NCI-H524 treated with DMSO at 0.1 percent for 48 hours (cell line): ENCODE measurements at regions not wholly inside any gene's neighbourhood (a gene's known extent, or its start where the extent isn't known, plus 50 kb on each side); places are given as distances from the start of the nearest gene placed in this dataset.
"Not testable (repeated sequence)": the region's sequence is repeated elsewhere in the genome, so short reads cannot be mapped to it uniquely, and the experiment has no call there.

Source experiments
- DNase-seq: peaks from one replicate; lab custom pipeline; 2025; lab: John Stamatoyannopoulos, UW

DNA sequence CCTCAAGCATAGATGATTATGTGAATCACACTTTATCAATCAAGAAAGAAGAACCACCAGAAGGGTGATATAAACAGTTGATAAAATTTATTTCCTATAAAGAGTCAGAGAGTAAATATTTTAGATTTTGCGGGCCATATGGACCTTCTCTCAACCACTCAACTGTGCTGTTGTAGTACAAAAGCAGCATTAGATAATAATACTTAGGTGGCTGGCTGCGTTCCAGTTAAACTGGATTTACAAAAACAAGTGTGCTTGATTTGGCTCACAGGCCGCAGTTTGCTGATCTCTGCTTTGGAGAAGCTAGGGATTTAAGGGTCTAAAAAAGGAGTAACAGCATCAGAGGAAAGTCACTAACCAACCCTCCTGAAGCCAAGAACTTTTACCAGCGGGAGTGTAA lies 1406.0 kb downstream of the KCNT2 start:
- peak; percentile 53 for DNase-seq

DNA sequence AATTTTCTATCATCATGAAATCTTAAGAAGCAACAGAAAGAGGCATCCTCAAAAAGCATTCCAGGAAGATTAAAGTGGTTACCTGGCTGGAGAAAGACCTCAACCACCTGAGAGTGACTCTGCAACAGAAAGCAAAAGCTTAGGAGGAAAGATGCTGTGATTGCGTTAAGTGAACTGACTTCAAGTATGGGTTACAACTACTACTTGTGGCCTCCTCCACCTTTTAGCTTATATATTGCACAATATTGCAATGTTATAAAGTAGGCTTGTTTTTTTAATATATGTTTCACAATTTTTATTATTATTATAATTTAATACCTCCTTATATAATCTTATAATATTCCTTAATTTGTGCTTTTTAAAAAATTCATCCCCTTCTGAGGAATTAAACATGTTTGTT lies 1407.5 kb downstream of the KCNT2 start:
- no peak for DNase-seq

DNA sequence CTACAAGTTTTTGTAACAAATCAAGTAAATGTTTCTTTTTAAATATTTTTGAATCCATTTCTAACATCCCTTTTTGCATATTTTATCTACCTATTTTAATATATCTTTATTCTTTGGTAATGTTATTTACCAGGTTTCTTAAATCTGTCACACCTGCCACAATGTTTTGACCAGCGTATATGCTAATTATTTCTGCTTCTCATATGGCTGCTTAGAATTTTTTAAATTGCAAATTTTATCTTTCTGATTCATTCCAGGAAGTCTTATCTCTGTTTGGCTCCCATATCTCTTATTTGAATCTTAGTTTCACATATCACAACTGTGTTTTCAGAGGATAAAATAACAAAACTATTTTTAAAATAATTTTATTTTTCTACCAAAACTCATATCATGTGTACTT lies 1411.1 kb downstream of the KCNT2 start:
- DNase-seq: no peak

- DNase-seq: no peak
These were observed 1412.7 kb downstream of the KCNT2 start for GRCh38 chr1:195195423-195196057.

DNA sequence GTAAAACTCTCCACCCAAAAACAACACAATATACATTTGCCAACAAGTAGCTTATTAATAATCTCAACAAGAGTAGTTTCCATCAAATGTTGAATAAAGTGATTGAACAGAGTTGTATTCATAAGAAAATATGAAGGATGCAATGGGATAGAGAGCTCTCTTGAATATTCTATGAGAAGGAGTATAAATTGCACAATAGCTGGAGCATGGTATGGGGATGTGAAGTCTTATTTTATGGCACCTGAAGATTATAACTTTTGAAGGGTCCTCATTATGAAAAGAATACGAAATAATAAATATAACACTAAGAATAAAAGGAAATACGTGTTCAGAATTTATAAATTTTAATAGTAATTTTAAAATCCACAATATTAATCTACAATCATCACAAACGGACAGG lies 1415.1 kb downstream of the KCNT2 start:
- DNase-seq: no peak

DNA sequence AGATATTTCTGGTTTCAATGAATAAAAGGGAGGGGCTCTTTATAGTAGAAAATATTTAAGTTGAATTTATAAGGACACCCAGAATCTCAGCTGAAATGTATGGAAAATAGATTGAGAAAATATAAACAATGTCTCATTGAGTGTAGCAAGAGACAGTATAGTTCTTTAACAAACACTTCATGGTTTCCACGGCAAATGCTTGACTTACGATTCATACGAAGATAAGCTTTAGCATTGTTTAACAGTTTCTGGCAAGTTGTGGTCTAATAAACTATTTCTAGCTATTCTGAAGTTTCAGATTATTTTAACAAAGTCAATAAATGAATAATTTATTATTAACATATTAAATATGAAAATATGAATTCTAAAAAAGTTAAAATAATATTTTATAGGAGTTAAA lies 1419.4 kb downstream of the KCNT2 start:
- no peak for DNase-seq

DNA sequence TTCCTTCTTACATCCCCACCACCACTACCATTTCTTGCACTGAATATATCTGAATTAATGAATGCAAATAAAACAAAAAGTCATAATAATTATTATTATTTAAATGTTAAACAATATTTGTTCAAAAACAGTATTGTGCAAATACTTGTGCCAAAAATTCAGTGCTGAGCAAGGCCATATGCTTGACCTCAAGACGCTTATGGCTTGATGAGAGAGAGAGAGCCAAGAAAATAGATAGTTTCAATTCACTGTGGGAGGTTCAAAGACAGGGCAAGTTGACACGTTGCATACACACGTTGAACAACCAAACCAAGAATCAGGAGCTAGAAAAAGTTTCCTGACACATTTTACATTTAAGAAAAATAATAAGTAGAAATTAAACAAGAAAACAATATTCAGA lies 1421.7 kb downstream of the KCNT2 start:
- DNase-seq: no peak

DNA sequence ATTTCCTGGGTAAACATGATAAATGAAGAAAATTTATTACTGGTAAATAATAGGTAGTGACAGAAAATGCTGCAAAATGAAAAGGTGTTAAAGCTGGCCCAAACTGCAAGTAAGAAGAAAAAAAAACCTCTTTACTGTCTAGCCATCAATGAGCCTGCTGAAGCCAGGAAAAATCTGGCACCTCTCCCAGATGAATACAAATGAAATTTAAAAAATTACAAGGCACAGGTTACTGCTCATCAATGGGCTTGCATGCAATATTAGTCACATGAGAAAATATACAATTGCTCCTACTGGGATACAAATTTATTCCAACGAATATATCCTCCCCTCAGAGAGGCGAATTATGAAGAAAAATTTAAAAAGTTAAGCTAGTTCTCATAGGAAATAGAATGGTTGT lies 1422.5 kb downstream of the KCNT2 start:
- no peak for DNase-seq

DNA sequence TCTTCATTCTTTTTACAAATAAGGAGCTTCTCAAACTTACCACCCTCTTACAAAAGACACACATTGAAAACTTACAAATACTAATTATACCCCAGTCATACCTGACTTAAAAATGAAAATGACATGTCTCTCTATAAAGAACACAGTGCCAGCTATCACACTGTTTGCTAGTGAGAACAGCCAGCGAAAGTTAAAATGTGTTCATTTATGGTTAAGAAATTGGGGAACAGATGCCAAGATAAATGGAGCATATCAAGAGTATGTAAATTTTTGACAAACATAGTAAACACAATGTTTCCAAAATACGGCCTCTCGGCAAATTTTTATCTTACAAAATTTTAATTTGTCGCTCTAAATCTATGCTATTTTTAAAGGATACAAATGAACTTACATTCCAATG lies 1422.9 kb downstream of the KCNT2 start:
- no peak for DNase-seq

GRCh38 chr1:195173753-195174152 lies 1434.5 kb downstream of the KCNT2 start:
- DNase-seq: no peak

DNA sequence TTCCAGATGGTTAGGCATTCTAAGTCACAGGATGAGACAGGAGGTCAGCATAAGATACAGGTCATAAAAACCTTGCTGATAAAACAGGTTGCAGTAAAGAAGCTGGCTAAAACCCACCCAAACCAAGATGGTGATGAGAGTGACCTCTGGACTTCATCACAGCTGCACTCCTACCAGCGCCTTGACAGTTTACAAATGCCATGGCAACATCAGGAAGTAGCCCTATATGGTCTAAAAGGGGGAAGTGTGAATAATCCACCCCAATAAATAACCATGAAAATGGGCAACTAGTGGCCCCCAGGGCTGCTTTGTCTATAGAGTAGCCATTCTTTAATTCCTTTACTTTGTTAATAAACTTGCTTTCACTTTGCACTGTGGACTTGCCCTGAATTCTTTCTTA lies 1448.4 kb downstream of the KCNT2 start:
- not testable (repeated sequence) for DNase-seq

DNA sequence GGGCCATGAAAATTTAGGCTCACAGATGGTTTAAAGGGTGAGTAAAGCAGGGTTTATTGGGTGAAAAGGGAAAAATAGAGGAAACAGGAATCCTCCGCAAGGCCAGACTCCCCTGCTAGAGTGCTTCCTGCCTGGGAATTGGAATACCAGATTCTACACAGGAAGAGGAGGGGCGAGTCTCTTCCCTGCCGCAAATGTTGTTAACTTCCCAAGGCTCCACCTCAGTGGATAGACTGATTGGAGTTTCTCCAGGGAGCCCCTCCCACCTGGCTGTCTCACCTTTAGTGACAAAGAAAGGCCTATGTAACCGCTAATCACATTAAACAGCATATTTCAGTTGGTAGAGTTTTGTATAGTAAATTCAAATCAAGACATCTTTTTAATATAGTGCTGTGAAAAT lies 1450.1 kb downstream of the KCNT2 start:
- no peak for DNase-seq

DNA sequence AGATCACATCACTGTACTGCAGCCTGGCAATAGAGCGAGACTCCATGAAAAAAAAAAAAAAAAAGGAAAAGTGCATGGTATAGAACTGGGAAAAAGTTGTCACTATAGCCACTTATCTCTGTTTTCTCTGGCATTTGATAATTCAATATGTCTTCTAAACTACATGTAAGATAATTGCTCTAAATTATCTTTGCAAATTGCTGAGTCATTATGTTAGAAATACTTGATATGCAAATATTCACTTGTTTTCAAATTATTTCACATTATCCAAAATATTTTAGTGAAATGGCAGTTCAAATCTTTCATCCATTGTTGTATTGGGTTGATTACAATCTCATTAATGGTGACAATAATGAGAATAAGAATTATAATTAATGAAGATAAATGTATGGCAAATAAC lies 1455.1 kb downstream of the KCNT2 start:
- no peak for DNase-seq

DNA sequence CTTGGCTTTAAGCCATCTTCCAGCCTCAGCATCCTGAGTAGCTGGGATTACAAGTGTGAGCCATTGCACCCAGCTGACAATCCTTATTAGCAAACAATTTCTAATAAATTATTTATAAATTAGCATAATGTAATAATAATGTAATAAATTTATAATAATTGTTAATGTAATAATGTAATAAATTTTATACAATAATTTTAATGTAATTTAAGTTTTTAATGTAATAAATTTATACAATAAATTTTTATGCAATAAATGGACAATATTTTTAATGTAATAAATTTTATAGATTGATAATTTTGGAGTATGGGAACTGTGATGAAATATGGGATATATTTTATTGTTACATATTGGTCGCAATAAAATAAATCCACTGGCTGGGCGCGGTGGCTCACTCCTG lies 1457.5 kb downstream of the KCNT2 start:
- no peak for DNase-seq

DNA sequence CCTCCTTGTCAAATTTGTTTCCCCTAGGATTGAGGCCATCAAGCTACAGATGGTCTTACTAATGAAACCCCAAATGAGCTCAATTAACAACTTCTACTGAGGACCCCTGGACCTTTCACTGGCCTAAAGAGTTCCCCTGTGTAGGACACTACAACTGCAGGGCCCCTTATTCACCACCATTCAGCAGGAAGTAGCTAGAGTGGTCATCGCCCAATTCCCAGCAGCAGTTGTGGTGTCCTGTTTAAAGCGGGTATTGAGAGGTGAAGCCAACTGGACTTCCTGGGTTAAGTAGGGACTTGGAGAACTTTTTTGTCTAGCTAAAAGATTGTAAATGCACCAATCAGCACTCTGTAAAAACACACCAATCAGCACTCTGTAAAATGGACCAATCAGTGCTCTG lies 1466.9 kb downstream of the KCNT2 start:
- DNase-seq: no peak

- no peak for DNase-seq
These were observed 1477.6 kb downstream of the KCNT2 start for GRCh38 chr1:195130598-195130997.

- DNase-seq: no peak
These were observed 1485.7 kb downstream of the KCNT2 start for GRCh38 chr1:195122497-195122896.

DNA sequence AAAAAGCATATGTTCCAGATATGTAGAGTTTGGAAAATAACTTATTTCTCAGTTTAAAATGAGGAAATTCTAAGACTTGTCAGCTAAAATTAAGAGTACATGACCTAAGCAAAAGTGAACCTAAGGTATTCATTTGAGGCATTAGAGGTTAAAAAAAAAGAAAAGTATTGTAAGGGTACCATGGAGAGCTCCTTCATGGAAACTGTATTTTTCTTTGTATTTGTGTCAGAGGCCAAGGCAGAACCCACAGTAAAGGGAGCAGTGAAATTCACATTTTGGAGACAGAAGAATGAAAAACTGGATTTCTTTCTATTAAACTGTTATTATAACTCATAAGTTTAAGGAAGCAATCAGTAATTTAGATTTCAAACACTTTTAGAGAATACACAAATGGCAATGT lies 1494.8 kb downstream of the KCNT2 start:
- no peak for DNase-seq

DNA sequence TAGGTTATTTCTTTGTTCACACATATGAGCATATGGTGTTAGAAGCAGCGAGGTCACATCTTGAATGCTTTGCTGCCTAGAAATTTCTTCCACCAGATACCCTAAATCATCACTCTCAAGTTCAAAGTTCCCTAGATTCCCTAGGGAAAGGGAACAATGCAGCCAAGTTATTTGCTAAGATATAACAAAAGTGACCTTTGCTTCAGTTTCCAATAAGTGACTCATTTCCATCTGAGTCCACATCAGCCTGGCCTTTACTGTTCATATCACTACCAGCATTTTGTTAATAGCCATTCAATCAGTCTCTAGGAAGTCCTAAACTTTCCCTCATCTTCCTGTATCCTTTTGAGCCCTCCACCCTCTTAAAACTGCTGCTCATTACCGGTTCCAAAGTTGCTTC lies 1502.5 kb downstream of the KCNT2 start:
- no peak for DNase-seq

DNA sequence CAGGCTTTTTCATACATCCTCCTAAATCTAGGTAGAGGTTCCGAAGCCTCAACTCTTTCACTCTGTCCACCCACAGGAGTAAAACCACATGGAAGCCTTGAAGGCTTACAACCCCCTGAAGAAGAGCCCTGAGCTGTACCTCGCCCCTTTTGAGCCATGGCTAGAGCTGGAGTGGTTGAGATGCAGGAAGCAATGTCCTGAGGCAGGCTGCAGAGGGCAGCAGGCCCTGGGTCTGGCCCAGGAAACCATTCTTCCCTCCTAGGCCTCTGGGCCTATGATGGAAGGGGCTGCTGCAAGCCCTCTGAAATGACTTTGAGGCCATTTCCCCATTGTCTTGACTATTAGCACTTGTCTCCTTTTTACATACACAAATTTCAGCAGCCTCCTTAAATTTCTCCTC lies 1503.0 kb downstream of the KCNT2 start:
- DNase-seq: no peak

- no peak for DNase-seq
These were observed 1510.9 kb downstream of the KCNT2 start for GRCh38 chr1:195097316-195097715.

DNA sequence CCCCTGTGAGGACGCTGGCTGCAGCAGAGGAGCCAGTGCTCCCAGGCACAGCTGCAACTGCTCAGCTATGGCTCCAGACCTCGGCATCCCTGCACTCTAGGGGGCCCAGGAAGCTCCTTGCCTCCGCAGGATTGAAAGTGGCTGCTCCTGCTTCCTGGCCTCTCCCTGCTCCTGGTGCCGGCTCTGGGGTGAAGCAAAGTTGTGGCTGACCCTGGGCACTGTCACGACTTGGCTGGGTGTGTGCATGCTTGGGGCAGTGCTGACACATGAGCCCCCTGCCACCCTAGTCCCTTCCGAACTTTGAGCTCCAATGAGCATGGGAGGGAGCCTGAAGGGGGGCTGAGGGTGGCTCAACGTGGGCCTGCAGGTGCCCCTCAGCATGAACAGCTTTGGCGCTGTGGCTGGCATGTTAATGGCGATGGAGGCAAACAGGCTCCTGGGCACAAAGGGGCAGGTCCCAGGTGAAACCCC lies 1512.2 kb downstream of the KCNT2 start:
- DNase-seq: no peak

DNA sequence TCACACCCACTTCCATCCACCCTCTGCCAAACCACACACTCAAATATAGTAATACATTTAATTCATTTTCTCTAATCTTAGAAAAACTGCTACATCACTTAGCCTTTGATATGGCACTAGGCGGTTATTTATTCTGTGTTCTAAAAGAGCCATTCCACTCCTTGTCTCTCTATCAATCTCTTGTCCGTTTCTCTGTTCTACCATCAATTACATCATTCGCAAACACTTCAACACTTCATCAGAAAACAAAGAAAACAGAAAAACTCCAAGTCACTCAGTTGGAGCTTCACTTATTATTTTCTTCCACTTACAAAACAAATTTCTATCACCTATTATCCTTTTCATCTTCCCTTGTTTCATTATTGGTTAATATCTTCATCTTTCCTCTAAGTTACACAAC lies 1523.0 kb downstream of the KCNT2 start:
- DNase-seq: no peak

DNA sequence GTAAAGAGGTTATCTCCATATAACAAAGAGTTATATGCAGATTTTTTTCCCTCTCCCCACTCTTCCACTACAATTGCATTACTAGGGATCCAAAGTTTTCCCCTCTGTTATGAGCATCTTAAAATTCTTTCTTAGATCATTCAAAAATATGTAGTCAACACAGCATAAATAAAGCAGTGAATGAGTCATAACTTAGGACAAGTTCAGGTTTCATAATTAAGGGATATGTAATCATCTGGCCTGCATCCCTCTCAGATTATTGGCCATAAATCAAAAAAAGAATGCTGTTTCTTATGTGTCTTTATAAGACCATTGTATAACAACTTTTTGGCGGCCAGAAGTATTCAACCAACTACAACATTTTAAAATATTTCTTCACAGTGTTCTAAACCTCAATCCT lies 1526.1 kb downstream of the KCNT2 start:
- DNase-seq: no peak

GRCh38 chr1:195076682-195077081 lies 1531.6 kb downstream of the KCNT2 start:
- DNase-seq: no peak
